ENCODE measurements at regions not wholly inside any gene's neighbourhood (a gene's known extent, or its start where the extent isn't known, plus 50 kb on each side); places are given as distances from the start of the nearest gene placed in this dataset.

DNA sequence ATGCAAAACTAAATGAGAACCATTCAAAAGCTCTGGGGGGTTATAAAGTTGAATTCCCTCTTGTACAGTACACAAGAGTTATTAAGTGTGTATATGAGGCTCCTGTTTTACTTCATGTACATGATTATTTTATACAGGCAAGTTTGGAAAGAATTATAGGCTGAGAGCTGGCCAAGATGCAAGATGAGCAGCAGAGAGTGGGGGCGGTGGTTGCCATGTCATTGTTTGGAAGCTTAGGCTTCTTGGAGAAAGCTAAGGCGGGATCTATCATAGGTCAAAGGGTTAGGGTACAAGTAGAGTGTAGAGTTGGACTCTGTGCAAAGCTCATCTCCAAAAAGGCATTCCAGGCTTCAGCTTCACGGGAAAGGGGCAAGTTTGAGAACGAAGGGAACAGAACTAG, 297.1 kb upstream of the TBX3 start:
- DNase-seq (ENCODE audit: low spot score), result no peak
- TF ChIP-seq, protein P1, sequence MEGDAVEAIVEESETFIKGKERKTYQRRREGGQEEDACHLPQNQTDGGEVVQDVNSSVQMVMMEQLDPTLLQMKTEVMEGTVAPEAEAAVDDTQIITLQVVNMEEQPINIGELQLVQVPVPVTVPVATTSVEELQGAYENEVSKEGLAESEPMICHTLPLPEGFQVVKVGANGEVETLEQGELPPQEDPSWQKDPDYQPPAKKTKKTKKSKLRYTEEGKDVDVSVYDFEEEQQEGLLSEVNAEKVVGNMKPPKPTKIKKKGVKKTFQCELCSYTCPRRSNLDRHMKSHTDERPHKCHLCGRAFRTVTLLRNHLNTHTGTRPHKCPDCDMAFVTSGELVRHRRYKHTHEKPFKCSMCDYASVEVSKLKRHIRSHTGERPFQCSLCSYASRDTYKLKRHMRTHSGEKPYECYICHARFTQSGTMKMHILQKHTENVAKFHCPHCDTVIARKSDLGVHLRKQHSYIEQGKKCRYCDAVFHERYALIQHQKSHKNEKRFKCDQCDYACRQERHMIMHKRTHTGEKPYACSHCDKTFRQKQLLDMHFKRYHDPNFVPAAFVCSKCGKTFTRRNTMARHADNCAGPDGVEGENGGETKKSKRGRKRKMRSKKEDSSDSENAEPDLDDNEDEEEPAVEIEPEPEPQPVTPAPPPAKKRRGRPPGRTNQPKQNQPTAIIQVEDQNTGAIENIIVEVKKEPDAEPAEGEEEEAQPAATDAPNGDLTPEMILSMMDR (IDR thresholded peaks at IDR 0.05; ENCODE audit: extremely low read depth, missing control alignments), result no peak

DNA sequence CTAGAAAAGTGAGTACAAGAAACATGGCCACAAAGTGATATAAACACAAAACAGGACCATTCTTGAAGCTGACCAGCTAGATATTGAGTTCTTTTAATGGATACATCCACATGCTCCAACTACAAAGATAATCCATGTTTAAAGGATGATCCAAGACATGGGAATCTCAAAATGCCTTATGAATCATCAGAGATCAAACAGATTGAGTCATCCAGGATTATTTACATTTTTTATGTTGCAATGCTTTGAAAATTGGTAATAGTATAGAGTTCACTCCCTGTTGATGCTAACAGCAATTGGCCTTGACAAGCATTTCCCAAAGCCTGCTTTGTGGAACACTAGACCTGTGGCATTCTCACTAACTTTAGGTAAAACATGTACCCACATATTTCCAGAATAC, 293.0 kb upstream of the TBX3 start:
- TF ChIP-seq, protein P1 (IDR thresholded peaks at IDR 0.05; ENCODE audit: extremely low read depth, missing control alignments), result no peak
- DNase-seq (ENCODE audit: low spot score), result no peak

DNA sequence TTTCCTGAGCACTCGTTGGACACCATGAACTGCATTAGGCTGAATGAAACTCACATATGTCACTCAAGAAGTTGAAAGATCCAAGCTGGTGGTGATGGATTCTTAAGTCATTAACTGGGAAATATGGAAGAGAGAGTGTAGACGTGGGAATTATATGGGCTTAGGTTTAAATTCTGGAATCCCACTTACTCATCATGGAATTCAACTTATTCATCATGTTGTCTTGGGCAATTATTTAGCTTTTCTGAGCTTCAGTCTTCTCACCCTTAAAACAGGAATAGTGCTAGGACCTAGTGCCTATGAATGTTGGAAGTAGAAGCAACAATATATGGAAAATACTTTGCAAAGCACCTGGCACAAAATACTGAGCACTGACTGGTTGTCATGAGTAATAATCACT, 292.4 kb upstream of the TBX3 start:
- DNase-seq (ENCODE audit: low spot score), result no peak
- TF ChIP-seq, protein P1 (IDR thresholded peaks at IDR 0.05; ENCODE audit: extremely low read depth, missing control alignments), result no peak

DNA sequence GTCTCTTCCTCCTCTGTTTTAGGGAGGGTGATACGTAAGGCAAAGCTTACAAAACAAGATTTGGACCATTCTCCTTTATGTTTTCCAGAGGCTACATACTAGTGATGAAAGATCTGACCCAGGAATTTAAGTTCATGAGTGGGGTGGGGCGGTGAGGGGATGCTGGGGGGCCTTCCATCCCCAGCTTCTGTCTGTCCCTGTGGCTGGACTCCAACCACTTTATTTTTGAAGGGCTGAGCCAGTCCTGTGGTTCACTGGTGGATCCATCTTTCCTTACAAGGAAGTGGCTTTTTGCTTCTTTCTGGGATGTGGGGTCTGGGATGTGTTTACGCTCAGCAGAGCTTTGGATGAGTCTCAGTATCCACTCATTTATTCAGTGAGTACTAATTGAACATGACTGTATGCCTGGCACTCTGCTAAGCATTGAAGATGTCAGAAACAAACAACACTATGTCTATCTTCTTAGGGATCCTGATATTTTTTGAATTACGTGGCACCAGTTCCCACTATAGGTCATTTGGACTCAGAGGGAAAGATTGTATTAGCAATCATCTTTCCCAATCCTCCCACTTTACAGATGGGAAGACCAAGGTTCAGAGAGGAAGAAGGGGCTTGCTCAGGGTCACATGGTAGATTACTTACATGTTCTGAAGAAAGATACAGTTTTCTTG, 291.8 kb upstream of the TBX3 start:
- no peak for DNase-seq (ENCODE audit: low spot score)
- TF ChIP-seq, protein P1 (IDR thresholded peaks at IDR 0.05; ENCODE audit: extremely low read depth, missing control alignments), result no peak

DNA sequence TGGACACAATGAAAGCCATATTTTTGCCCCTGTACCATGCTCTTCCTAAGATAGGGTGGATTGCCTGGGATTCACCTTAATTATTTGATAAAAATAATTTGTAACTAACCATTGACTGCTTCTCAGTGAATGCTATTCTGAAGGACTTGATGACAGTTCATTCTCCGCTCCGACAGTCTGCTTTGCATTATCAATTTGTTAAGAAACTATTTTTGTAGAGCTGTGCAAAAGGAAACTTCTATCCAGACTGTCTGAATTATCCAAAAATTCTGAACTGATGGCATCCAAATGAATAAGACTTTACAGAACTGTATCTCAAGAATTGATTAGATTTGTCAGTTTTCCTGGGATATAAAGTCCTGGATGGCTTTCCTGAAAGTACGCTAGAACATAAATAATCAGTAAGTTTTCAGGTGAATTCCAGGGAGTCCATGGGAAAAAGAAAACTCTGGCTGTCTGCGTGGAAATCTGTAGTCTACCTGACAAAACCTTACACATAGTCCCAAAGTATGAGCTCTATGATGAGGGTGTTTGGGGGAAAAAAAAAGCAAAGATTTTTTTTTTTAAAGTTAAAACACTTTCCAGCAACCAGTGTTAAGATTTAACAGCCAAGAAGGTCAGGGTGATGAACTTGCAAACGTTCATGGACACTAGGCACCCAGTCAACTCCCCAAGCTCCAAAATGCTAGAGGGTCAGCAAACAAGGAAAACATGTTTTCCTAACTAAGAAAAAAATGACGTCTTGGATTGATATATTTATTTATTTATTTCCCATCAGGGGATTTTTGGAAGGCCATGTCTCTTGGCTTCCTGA, 291.1 kb upstream of the TBX3 start:
- TF ChIP-seq, protein P1 (IDR thresholded peaks at IDR 0.05; ENCODE audit: extremely low read depth, missing control alignments), result no peak

DNA sequence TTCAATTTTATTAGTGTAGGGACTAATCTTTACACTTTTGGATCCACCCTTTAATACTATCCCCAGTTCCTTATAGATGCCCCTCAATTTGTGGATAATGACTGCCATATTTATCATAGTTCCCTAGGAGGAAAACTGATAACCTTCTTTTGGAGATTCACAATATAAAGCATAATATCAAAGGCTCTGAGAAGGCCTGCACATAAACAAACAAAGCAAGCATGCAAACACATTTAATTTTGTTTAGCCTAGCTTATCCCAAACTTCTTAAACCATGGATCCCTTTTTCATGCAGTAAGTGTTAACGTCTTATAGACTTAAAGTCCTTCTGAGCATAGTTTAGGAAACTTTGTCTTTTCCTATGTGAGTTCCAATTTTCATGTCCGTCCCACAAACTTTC, 290.4 kb upstream of the TBX3 start:
- TF ChIP-seq, protein P1 (IDR thresholded peaks at IDR 0.05; ENCODE audit: extremely low read depth, missing control alignments), result no peak
- no peak for DNase-seq (ENCODE audit: low spot score)

More for the DNA sequence above, 291.1 kb upstream of the TBX3 start:
- DNase-seq (ENCODE audit: low spot score), result no peak

DNA sequence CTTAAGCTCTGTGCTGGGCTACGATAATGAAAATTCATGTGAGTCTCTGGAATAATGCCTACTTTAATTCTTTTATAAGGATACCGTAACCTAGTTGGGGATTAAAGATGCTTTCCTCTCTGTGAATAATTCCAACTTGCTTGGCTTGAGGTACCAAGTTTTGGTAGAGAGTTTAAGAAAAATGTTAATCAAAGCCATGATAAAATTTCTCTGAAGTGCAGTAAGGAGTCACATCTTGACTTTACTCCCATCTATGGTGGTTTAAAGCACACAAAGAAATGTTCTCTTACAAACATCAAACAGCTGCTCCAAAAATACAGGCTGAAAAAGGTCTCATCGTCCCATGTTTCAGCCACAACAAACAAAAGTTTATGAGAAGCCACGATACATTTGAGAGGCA, 284.8 kb upstream of the TBX3 start:
- TF ChIP-seq, protein P1 (IDR thresholded peaks at IDR 0.05; ENCODE audit: extremely low read depth, missing control alignments), result no peak

More for the DNA sequence above, 284.8 kb upstream of the TBX3 start:
- DNase-seq (ENCODE audit: low spot score), result no peak

Measured in GM20000 (cell line).